Endometrium (tissue), 2 donors: ENCODE measurements at regions not wholly inside any gene's neighbourhood (a gene's known extent, or its start where the extent isn't known, plus 50 kb on each side); places are given as distances from the start of the nearest gene placed in this dataset.
"Not testable (repeated sequence)": the region's sequence is repeated elsewhere in the genome, so short reads cannot be mapped to it uniquely, and the experiment has no call there.

Experiments used
- FAIRE-seq: peaks from 2 replicates; lab custom pipeline; 2012; peaks lifted over from hg19 to GRCh38; lab: Jason Lieb, UNC
- donor health status: control.
- donor health status: control.

GRCh38 chrX:74179990-74180389 lies 124.0 kb upstream of the ZCCHC13 start:
- FAIRE-seq, result no peak

- no peak for FAIRE-seq
Measured at GRCh38 chrX:74179499-74179898, 124.5 kb upstream of the ZCCHC13 start.

GRCh38 chrX:74179071-74179470 lies 124.9 kb upstream of the ZCCHC13 start:
- FAIRE-seq, result peak; percentile 55

- FAIRE-seq, result no peak
Measured at GRCh38 chrX:74178536-74178935, 125.4 kb upstream of the ZCCHC13 start.

- FAIRE-seq, result no peak
Measured at GRCh38 chrX:74171465-74171864, 132.5 kb upstream of the ZCCHC13 start.

GRCh38 chrX:74162199-74162598 lies 141.8 kb upstream of the ZCCHC13 start:
- FAIRE-seq, result no peak

- no peak for FAIRE-seq
Measured at GRCh38 chrX:74160816-74161215, 143.2 kb upstream of the ZCCHC13 start.

- no peak for FAIRE-seq
Measured at GRCh38 chrX:74160358-74160757, 143.6 kb upstream of the ZCCHC13 start.

- no peak for FAIRE-seq
Measured at GRCh38 chrX:74147439-74147838, 156.5 kb upstream of the ZCCHC13 start.

GRCh38 chrX:74138943-74139342 lies 165.0 kb upstream of the ZCCHC13 start:
- no peak for FAIRE-seq

GRCh38 chrX:74133156-74133796 lies 170.7 kb upstream of the ZCCHC13 start:
- FAIRE-seq, result peak; percentile 80

GRCh38 chrX:74132280-74132679 lies 171.7 kb upstream of the ZCCHC13 start:
- FAIRE-seq, result no peak

GRCh38 chrX:74119016-74119910 lies 184.7 kb upstream of the ZCCHC13 start:
- no peak for FAIRE-seq

- FAIRE-seq, result no peak
Measured at GRCh38 chrX:74117962-74118902, 185.7 kb upstream of the ZCCHC13 start.

GRCh38 chrX:74111245-74111644 lies 192.7 kb upstream of the ZCCHC13 start:
- no peak for FAIRE-seq

- FAIRE-seq, result no peak
Measured at GRCh38 chrX:74107666-74108065, 196.3 kb upstream of the ZCCHC13 start.

GRCh38 chrX:74104356-74105015 lies 199.5 kb upstream of the ZCCHC13 start:
- FAIRE-seq, result no peak

- not testable (repeated sequence) for FAIRE-seq
Measured at GRCh38 chrX:74098407-74098806, 205.6 kb upstream of the ZCCHC13 start.

- FAIRE-seq, result no peak
Measured at GRCh38 chrX:74090049-74090448, 213.9 kb upstream of the ZCCHC13 start.

- FAIRE-seq, result no peak
Measured at GRCh38 chrX:74085642-74086236, 218.2 kb upstream of the ZCCHC13 start.

- FAIRE-seq, result no peak
Measured at GRCh38 chrX:74080165-74080564, 223.8 kb upstream of the ZCCHC13 start.
